ENCODE measurements at regions not wholly inside any gene's neighbourhood (a gene's known extent, or its start where the extent isn't known, plus 50 kb on each side); places are given as distances from the start of the nearest gene placed in this dataset.

GRCh38 chr1:55916907-55917306 is 662.5 kb downstream of the PLPP3 start:
- H3K36me3 ChIP-seq: no peaks in the 10 kb centered on the region
- no peaks in the 10 kb centered on the region for H3K4me1 ChIP-seq
- no peak for DNase-seq
- TF ChIP-seq CTCF (IDR thresholded peaks at IDR 0.05; ENCODE audit: low read depth, low read length): no peak
- no peak overlapping the region for H3K4me3 ChIP-seq (ENCODE audit: low read depth, low read length)
- H3K27me3 ChIP-seq: no peaks in the 10 kb centered on the region
- no peaks in the 10 kb centered on the region for H3K9me3 ChIP-seq

- Histone ChIP-seq H3K36me3 (no peaks in the 10 kb centered on the region), H3K4me3 (ENCODE audit: low read depth, low read length) (no peak overlapping the region), H3K27me3 (no peaks in the 10 kb centered on the region), H3K4me1 (no peaks in the 10 kb centered on the region), H3K9me3 (no peaks in the 10 kb centered on the region)
- DNase-seq: no peak
- TF ChIP-seq CTCF (IDR thresholded peaks at IDR 0.05; ENCODE audit: low read depth, low read length): no peak
Observed at GRCh38 chr1:55916481-55916880, 662.9 kb downstream of the PLPP3 start.

GRCh38 chr1:55913565-55913964 is 665.8 kb downstream of the PLPP3 start:
- Histone ChIP-seq H3K4me3 (ENCODE audit: low read depth, low read length) (no peak overlapping the region), H3K27me3 (no peaks in the 10 kb centered on the region), H3K4me1 (no peaks in the 10 kb centered on the region), H3K36me3 (no peaks in the 10 kb centered on the region), H3K9me3 (no peaks in the 10 kb centered on the region)
- no peak for DNase-seq
- no peak for TF ChIP-seq CTCF (IDR thresholded peaks at IDR 0.05; ENCODE audit: low read depth, low read length)

- no peaks in the 10 kb centered on the region for H3K27me3 ChIP-seq
- no peaks in the 10 kb centered on the region for H3K36me3 ChIP-seq
- TF ChIP-seq CTCF (IDR thresholded peaks at IDR 0.05; ENCODE audit: low read depth, low read length): no peak
- no peak for DNase-seq
- no peak overlapping the region for H3K4me3 ChIP-seq (ENCODE audit: low read depth, low read length)
- H3K9me3 ChIP-seq: no peaks in the 10 kb centered on the region
- no peaks in the 10 kb centered on the region for H3K4me1 ChIP-seq
Observed at GRCh38 chr1:55912438-55912837, 666.9 kb downstream of the PLPP3 start.

- no peaks in the 10 kb centered on the region for H3K36me3 ChIP-seq
- no peak for DNase-seq
- H3K27me3 ChIP-seq: no peaks in the 10 kb centered on the region
- H3K9me3 ChIP-seq: no peaks in the 10 kb centered on the region
- no peaks in the 10 kb centered on the region for H3K4me1 ChIP-seq
- TF ChIP-seq CTCF (IDR thresholded peaks at IDR 0.05; ENCODE audit: low read depth, low read length): no peak
- H3K4me3 ChIP-seq (ENCODE audit: low read depth, low read length): no peak overlapping the region
Observed at GRCh38 chr1:55904541-55904940, 674.8 kb downstream of the PLPP3 start.

- no peak for TF ChIP-seq CTCF (IDR thresholded peaks at IDR 0.05; ENCODE audit: low read depth, low read length)
- no peaks in the 10 kb centered on the region for H3K4me1 ChIP-seq
- no peak overlapping the region for H3K4me3 ChIP-seq (ENCODE audit: low read depth, low read length)
- no peaks in the 10 kb centered on the region for H3K36me3 ChIP-seq
- H3K27me3 ChIP-seq: no peaks in the 10 kb centered on the region
- H3K9me3 ChIP-seq: no peaks in the 10 kb centered on the region
- no peak for DNase-seq
Observed at GRCh38 chr1:55898181-55898580, 681.2 kb downstream of the PLPP3 start.
